Astrocyte (in vitro differentiated cells and primary cell): ENCODE measurements at regions not wholly inside any gene's neighbourhood (a gene's known extent, or its start where the extent isn't known, plus 50 kb on each side); places are given as distances from the start of the nearest gene placed in this dataset.

Experiments used
- EZH2 ChIP-seq: IDR thresholded peaks from 2 replicates; pipeline ENCODE4 v1.6.1; 2012; ENCODE audit warnings: mild to moderate bottlenecking, low read length, inconsistent platforms; ENCODE audit not compliant: insufficient read depth
- TF ChIP-seq, protein P1 (sequence below): IDR thresholded peaks from 2 replicates; pipeline ENCODE4 v1.5.1; 2011; ENCODE audit warnings: low read depth, mild to moderate bottlenecking, inconsistent platforms, low read length, moderate library complexity; ENCODE audit not compliant: insufficient read depth

DNA sequence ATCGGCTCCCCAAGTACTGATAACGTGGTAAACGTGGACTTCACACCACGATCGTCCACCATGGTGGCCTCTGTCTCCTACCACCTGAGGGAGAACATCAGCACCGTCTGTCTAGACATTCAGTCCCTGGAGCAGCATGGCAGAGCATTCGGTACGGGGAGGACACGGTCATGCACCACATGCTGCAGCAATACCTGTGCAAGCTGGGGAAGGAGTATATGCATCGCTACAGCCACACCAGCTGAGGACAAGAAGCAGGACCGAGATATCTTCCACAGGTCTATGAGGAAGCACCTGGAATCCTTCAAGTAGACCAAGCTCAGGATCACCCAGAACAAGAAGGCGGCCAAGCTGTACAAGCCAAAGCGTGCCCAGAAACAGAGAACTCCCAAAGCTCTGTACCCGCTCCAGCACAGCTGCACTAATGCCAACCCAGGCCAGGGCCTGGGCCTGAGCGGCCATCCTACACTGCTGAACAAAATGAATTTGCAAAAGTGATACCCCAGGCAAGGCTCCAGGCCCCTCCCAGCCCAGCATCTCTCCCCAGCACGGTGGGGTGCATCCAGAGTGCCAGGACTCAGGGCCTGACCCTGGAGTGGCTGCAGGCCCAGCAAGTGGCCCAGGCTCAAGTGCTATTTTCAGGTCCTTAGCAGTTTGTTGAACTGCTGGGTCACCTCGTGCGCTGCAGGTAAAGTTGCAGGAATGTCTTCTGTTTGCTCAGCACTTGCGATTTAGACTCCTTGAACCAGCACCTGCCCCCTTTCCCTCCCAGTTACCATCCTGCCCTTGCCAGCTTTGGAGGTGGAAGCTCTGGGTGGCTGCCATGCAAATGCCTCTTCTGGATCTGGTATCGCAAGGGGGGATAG, 119.3 kb upstream of the SERPIND1 start:
- TF ChIP-seq, protein P1, sequence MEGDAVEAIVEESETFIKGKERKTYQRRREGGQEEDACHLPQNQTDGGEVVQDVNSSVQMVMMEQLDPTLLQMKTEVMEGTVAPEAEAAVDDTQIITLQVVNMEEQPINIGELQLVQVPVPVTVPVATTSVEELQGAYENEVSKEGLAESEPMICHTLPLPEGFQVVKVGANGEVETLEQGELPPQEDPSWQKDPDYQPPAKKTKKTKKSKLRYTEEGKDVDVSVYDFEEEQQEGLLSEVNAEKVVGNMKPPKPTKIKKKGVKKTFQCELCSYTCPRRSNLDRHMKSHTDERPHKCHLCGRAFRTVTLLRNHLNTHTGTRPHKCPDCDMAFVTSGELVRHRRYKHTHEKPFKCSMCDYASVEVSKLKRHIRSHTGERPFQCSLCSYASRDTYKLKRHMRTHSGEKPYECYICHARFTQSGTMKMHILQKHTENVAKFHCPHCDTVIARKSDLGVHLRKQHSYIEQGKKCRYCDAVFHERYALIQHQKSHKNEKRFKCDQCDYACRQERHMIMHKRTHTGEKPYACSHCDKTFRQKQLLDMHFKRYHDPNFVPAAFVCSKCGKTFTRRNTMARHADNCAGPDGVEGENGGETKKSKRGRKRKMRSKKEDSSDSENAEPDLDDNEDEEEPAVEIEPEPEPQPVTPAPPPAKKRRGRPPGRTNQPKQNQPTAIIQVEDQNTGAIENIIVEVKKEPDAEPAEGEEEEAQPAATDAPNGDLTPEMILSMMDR = no peak
- TF ChIP-seq EZH2 = no peak
